CD4-positive, alpha-beta T cell treated with Interleukin-12 subunit alpha and Interleukin-12 subunit beta, for 1 hour (primary cell): ENCODE measurements at regions not wholly inside any gene's neighbourhood (a gene's known extent, or its start where the extent isn't known, plus 50 kb on each side); places are given as distances from the start of the nearest gene placed in this dataset.
"Not testable (repeated sequence)": the region's sequence is repeated elsewhere in the genome, so short reads cannot be mapped to it uniquely, and the experiment has no call there.

Experiments used
- DNase-seq: peaks from one replicate; pipeline ENCODE4 v3.0.0-alpha.2; 2020

GRCh38 chr5:98158440-98158839 is 615.0 kb upstream of the RGMB start:
- no peak for DNase-seq

GRCh38 chr5:98163796-98164493 is 609.5 kb upstream of the RGMB start:
- DNase-seq, result no peak

GRCh38 chr5:98168871-98169270 is 604.6 kb upstream of the RGMB start:
- no peak for DNase-seq

- DNase-seq, result no peak
Observed at GRCh38 chr5:98170994-98171393, 602.5 kb upstream of the RGMB start.

- DNase-seq, result no peak
Observed at GRCh38 chr5:98173334-98173733, 600.1 kb upstream of the RGMB start.

GRCh38 chr5:98175474-98175873 is 598.0 kb upstream of the RGMB start:
- no peak for DNase-seq

- no peak for DNase-seq
Observed at GRCh38 chr5:98179791-98180755, 593.4 kb upstream of the RGMB start.

- no peak for DNase-seq
Observed at GRCh38 chr5:98186128-98186527, 587.3 kb upstream of the RGMB start.

- DNase-seq, result no peak
Observed at GRCh38 chr5:98187945-98188344, 585.5 kb upstream of the RGMB start.

- not testable (repeated sequence) for DNase-seq
Observed at GRCh38 chr5:98190344-98190743, 583.1 kb upstream of the RGMB start.

- DNase-seq, result no peak
Observed at GRCh38 chr5:98193921-98194760, 579.3 kb upstream of the RGMB start.

- no peak for DNase-seq
Observed at GRCh38 chr5:98200726-98201541, 572.5 kb upstream of the RGMB start.

GRCh38 chr5:98204798-98205197 is 568.7 kb upstream of the RGMB start:
- no peak for DNase-seq

- no peak for DNase-seq
Observed at GRCh38 chr5:98205691-98206461, 567.6 kb upstream of the RGMB start.

GRCh38 chr5:98206566-98206965 is 566.9 kb upstream of the RGMB start:
- DNase-seq, result no peak

GRCh38 chr5:98209418-98209817 is 564.0 kb upstream of the RGMB start:
- DNase-seq, result no peak

- no peak for DNase-seq
Observed at GRCh38 chr5:98214240-98215051, 559.0 kb upstream of the RGMB start.

GRCh38 chr5:98217138-98217537 is 556.3 kb upstream of the RGMB start:
- no peak for DNase-seq

GRCh38 chr5:98218838-98219237 is 554.6 kb upstream of the RGMB start:
- no peak for DNase-seq

GRCh38 chr5:98227489-98227888 is 546.0 kb upstream of the RGMB start:
- no peak for DNase-seq

GRCh38 chr5:98231089-98231488 is 542.4 kb upstream of the RGMB start:
- DNase-seq, result no peak
